Stimulated activated naive CD8-positive, alpha-beta T cell treated with anti-CD3 and anti-CD28 coated beads, Interleukin-15, Interleukin-2, amounts not matched to agents 100 U/mL and 50 U/mL, for 24 hours (primary cell): ENCODE measurements at regions not wholly inside any gene's neighbourhood (a gene's known extent, or its start where the extent isn't known, plus 50 kb on each side); places are given as distances from the start of the nearest gene placed in this dataset.
"Not testable (repeated sequence)": the region's sequence is repeated elsewhere in the genome, so short reads cannot be mapped to it uniquely, and the experiment has no call there.

ENCODE experiments used
- ATAC-seq: fragments of 150-1000 bp; cut with Tn5 transposase; one replicate; pipeline ENCODE4 v1.10.0; 2021
- DNase-seq: peaks from one replicate; pipeline ENCODE4 v3.0.0; 2021

GRCh38 chr1:166391279-166392066 is 224.7 kb upstream of the FAM78B start:
- ATAC-seq (no peak), DNase-seq (no peak)

GRCh38 chr1:166395729-166396128 is 228.9 kb upstream of the FAM78B start:
- DNase-seq (no peak), ATAC-seq (no peak)

GRCh38 chr1:166409253-166410082 is 242.7 kb upstream of the FAM78B start:
- ATAC-seq, DNase-seq: not testable (repeated sequence)

- no peak for ATAC-seq
- no peak for DNase-seq
These were observed 243.2 kb upstream of the FAM78B start for GRCh38 chr1:166410083-166410385.

GRCh38 chr1:166416831-166417230 is 250.0 kb upstream of the FAM78B start:
- DNase-seq, ATAC-seq: not testable (repeated sequence)

GRCh38 chr1:166418344-166418933 is 251.6 kb upstream of the FAM78B start:
- no peak for DNase-seq
- ATAC-seq, result no peak

GRCh38 chr1:166422586-166422985 is 255.8 kb upstream of the FAM78B start:
- ATAC-seq, DNase-seq: not testable (repeated sequence)

GRCh38 chr1:166432655-166433054 is 265.9 kb upstream of the FAM78B start:
- ATAC-seq (no peak), DNase-seq (no peak)

- not testable (repeated sequence) for DNase-seq, ATAC-seq
These were observed 266.9 kb upstream of the FAM78B start for GRCh38 chr1:166433404-166434304.

- ATAC-seq, result no peak
- DNase-seq, result no peak
These were observed 290.9 kb upstream of the FAM78B start for GRCh38 chr1:166457700-166458099.

GRCh38 chr1:166464333-166464732 is 297.5 kb upstream of the FAM78B start:
- DNase-seq, result no peak
- no peak for ATAC-seq

- ATAC-seq, result no peak
- DNase-seq, result no peak
These were observed 303.2 kb upstream of the FAM78B start for GRCh38 chr1:166470014-166470413.

GRCh38 chr1:166470441-166470840 is 303.6 kb upstream of the FAM78B start:
- no peak for ATAC-seq
- no peak for DNase-seq

- no peak for ATAC-seq
- DNase-seq, result no peak
These were observed 304.6 kb upstream of the FAM78B start for GRCh38 chr1:166471359-166471758.

GRCh38 chr1:166479052-166479631 is 312.3 kb upstream of the FAM78B start:
- ATAC-seq (no peak), DNase-seq (peak; percentile 61)

GRCh38 chr1:166484471-166484870 is 317.7 kb upstream of the FAM78B start:
- ATAC-seq (no peak), DNase-seq (no peak)

GRCh38 chr1:166484871-166485270 is 318.1 kb upstream of the FAM78B start:
- DNase-seq (no peak), ATAC-seq (no peak)

- ATAC-seq, result no peak
- no peak for DNase-seq
These were observed 318.8 kb upstream of the FAM78B start for GRCh38 chr1:166485620-166486019.

- no peak for ATAC-seq
- no peak for DNase-seq
These were observed 321.5 kb upstream of the FAM78B start for GRCh38 chr1:166488327-166488726.

GRCh38 chr1:166489356-166489669 is 322.5 kb upstream of the FAM78B start:
- ATAC-seq (no peak), DNase-seq (no peak)

GRCh38 chr1:166489670-166490436 is 323.1 kb upstream of the FAM78B start:
- peak; percentile 43 for DNase-seq
- ATAC-seq, result peak; percentile 75
